Fibroblast of lung (primary cell): ENCODE measurements at regions not wholly inside any gene's neighbourhood (a gene's known extent, or its start where the extent isn't known, plus 50 kb on each side); places are given as distances from the start of the nearest gene placed in this dataset.

ENCODE experiments used
- DNase-seq, 2 donors: peaks; one replicate each; pipeline versions ENCODE4 v3.0.0 to v3.0.0-alpha.2; 2010; ENCODE audit warnings: low read depth in 2 of 2
- H2AFZ ChIP-seq: 2 replicates; pipeline ENCODE4 v1.5.1; 2012; ENCODE audit warnings: low read length, control low read depth, inconsistent platforms
- H3K27ac ChIP-seq: 2 replicates; pipeline ENCODE4 v1.5.1; 2011; ENCODE audit warnings: low read length, control low read depth; ENCODE audit not compliant: insufficient read depth
- H3K27me3 ChIP-seq: 2 replicates; pipeline ENCODE4 v1.5.1; 2011; ENCODE audit warnings: mild to moderate bottlenecking, low read length; ENCODE audit not compliant: control insufficient read depth, insufficient read depth
- H3K36me3 ChIP-seq: 2 replicates; pipeline ENCODE4 v1.5.1; 2011; ENCODE audit warnings: low read length; ENCODE audit not compliant: control insufficient read depth, insufficient read depth
- H3K4me1 ChIP-seq: 2 replicates; pipeline ENCODE4 v1.5.1; 2011; ENCODE audit warnings: low read length; ENCODE audit not compliant: control insufficient read depth, insufficient read depth; ENCODE audit errors: extremely low read depth
- H3K4me2 ChIP-seq: 2 replicates; pipeline ENCODE4 v1.5.1; 2011; ENCODE audit warnings: low read length, control low read depth; ENCODE audit not compliant: insufficient read depth; ENCODE audit errors: extremely low read depth
- H3K4me3 ChIP-seq, 4 experiments: fragments of 200-600 bp in 1 of 4; sonication (generic) in 1 of 4; replicated peaks in 1 of 4; 2 replicates each; pipeline ENCODE4 v1.5.1; 2011 to 2016; ENCODE audit warnings: low read length in 4 of 4, low read depth in 3 of 4, mild to moderate bottlenecking in 3 of 4, control low read depth in 2 of 4, inconsistent platforms in 1 of 4, mixed read lengths in 1 of 4; ENCODE audit not compliant: insufficient read depth in 1 of 4; ENCODE audit errors: control extremely low read depth in 1 of 4
- H3K79me2 ChIP-seq: 2 replicates; pipeline ENCODE4 v1.5.1; 2012; ENCODE audit warnings: mild to moderate bottlenecking, low read length, inconsistent platforms; ENCODE audit not compliant: control insufficient read depth, insufficient read depth
- H3K9ac ChIP-seq: 2 replicates; pipeline ENCODE4 v1.5.1; 2011; ENCODE audit warnings: mild to moderate bottlenecking, low read length, control low read depth; ENCODE audit not compliant: insufficient read depth
- H3K9me3 ChIP-seq: 2 replicates; pipeline ENCODE4 v1.5.1; 2012; ENCODE audit warnings: low read depth, low read length; ENCODE audit not compliant: control insufficient read depth, insufficient read depth
- H4K20me1 ChIP-seq: 2 replicates; pipeline ENCODE4 v1.5.1; 2011; ENCODE audit warnings: low read length; ENCODE audit not compliant: control insufficient read depth, insufficient read depth; ENCODE audit errors: extremely low read depth
- EZH2 ChIP-seq: IDR thresholded peaks from 2 replicates; pipeline ENCODE4 v1.5.1; 2012; ENCODE audit warnings: low read length, control low read depth, mild to moderate bottlenecking; ENCODE audit errors: missing control alignments
- TF ChIP-seq, protein P1 (sequence below), 2 donors: IDR thresholded peaks in 1 of 2; conservative IDR thresholded peaks in 1 of 2; 1 replicate in 1 of 2; 2 replicates in 1 of 2; pipeline ENCODE4 v1.5.1; 2011 to 2012; ENCODE audit warnings: low read length in 2 of 2, control low read depth in 1 of 2, inconsistent platforms in 1 of 2, low read depth in 1 of 2, mild to moderate bottlenecking in 1 of 2

DNA sequence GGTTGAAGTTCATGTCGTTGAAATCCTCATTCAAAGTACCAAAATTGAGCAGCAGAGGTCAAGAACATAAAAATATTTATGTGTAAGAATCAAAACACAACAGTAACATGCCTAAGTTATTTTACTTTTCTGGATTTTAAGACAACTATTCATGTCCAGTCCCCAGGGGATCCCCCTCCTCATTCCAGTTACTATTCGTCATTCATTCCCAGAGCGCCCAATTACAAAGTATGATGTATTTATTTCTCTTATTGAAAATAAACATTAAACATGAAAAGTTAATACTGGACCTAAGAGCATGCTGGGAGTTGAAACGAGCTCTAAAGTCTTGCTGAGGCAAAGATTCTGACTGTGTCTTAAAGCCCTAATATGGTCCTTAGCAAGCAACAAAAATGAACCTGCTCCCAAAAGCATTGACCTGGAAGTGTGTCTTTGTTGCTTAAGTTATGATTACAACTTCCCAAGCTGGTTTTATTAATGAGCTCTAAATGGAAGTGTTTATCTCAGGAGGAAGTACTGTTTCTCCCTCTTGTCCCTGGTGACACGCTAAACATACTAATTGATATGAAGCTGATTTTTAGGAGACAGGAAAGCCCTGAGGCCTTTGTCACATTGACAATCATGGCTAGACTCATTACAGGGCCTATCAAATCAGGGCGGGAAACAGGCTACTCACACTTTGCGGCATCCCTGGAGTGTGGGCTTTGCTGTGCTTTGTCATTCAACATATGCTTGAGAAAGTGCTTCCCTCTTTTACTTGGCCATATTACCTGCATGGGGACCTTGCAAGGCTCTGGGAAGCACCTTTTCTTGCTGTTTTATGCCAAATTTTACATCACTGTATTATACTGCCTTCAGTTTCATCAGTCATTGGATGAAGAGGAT is 192.2 kb upstream of the DTNBP1 start:
- H2AFZ ChIP-seq: no peak overlapping the region
- no peaks in the 10 kb centered on the region for H3K9me3 ChIP-seq
- no peak overlapping the region for H3K4me3 ChIP-seq
- H3K27me3 ChIP-seq: no peaks in the 10 kb centered on the region
- H4K20me1 ChIP-seq: no peaks in the 10 kb centered on the region
- no peak for DNase-seq
- H3K36me3 ChIP-seq: no peaks in the 10 kb centered on the region
- TF ChIP-seq EZH2: no peak
- TF ChIP-seq, protein P1, sequence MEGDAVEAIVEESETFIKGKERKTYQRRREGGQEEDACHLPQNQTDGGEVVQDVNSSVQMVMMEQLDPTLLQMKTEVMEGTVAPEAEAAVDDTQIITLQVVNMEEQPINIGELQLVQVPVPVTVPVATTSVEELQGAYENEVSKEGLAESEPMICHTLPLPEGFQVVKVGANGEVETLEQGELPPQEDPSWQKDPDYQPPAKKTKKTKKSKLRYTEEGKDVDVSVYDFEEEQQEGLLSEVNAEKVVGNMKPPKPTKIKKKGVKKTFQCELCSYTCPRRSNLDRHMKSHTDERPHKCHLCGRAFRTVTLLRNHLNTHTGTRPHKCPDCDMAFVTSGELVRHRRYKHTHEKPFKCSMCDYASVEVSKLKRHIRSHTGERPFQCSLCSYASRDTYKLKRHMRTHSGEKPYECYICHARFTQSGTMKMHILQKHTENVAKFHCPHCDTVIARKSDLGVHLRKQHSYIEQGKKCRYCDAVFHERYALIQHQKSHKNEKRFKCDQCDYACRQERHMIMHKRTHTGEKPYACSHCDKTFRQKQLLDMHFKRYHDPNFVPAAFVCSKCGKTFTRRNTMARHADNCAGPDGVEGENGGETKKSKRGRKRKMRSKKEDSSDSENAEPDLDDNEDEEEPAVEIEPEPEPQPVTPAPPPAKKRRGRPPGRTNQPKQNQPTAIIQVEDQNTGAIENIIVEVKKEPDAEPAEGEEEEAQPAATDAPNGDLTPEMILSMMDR (conservative IDR thresholded peaks at IDR 0.05 in 1 of 2, IDR thresholded peaks at IDR 0.05 in 1 of 2; ENCODE audit: low read depth in 1 of 2, low read length in 2 of 2): no peak
- H3K4me1 ChIP-seq: no peaks in the 10 kb centered on the region
- H3K4me2 ChIP-seq: no peak overlapping the region
- H3K9ac ChIP-seq: no peak overlapping the region
- H3K27ac ChIP-seq: no peak overlapping the region
- no peaks in the 10 kb centered on the region for H3K79me2 ChIP-seq

DNA sequence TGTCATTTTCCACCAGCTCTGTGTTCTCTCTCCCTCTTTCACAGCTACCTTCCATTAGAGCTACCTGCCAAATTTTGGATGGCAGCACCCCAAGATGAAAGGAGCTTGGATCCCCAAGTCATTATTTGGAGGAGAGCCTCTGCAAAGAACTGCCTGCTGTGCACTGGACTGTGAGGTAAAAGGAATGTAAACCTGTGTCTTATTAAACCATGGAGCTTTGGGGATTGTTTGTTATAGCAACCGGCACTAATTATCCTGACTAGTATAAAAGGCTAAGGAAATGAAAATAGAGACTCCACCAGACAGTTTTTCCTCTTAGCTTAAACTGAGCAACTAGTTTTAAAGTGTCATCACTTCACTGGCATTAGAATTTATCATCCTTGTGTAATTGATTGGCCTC is 191.6 kb upstream of the DTNBP1 start:
- no peaks in the 10 kb centered on the region for H3K79me2 ChIP-seq
- no peak overlapping the region for H3K27ac ChIP-seq
- no peak for TF ChIP-seq EZH2
- TF ChIP-seq, protein P1 (conservative IDR thresholded peaks at IDR 0.05 in 1 of 2, IDR thresholded peaks at IDR 0.05 in 1 of 2; ENCODE audit: low read depth in 1 of 2, low read length in 2 of 2): no peak
- no peak for DNase-seq
- H2AFZ ChIP-seq: no peak overlapping the region
- H3K4me3 ChIP-seq: no peak overlapping the region
- H4K20me1 ChIP-seq: no peaks in the 10 kb centered on the region
- no peaks in the 10 kb centered on the region for H3K4me1 ChIP-seq
- no peak overlapping the region for H3K9ac ChIP-seq
- H3K27me3 ChIP-seq: no peaks in the 10 kb centered on the region
- H3K9me3 ChIP-seq: no peaks in the 10 kb centered on the region
- no peak overlapping the region for H3K4me2 ChIP-seq
- no peaks in the 10 kb centered on the region for H3K36me3 ChIP-seq

DNA sequence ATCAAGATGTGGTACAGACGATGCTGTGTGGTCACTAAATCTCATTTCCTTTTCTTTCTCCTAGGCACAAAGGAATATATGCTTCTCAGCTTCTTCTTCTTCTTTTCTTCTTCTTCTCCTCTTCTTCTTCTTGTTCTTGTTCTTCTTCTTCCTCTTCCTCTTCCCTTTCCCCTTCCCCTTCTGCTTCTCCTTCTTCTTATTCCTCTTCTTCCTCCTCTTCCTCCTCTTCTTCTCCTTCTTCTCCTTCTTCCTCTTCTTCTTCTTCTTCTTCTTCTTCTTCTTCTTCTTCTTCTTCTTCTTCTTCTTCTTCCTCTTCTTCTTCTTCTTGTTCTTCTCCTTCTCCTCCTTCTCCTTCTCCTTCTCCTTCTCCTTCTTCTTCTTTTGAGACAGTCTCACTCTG is 190.4 kb upstream of the DTNBP1 start:
- H3K4me1 ChIP-seq: no peaks in the 10 kb centered on the region
- no peak overlapping the region for H2AFZ ChIP-seq
- DNase-seq: no peak
- no peaks in the 10 kb centered on the region for H3K27me3 ChIP-seq
- no peak overlapping the region for H3K4me2 ChIP-seq
- H3K9me3 ChIP-seq: no peaks in the 10 kb centered on the region
- no peaks in the 10 kb centered on the region for H3K79me2 ChIP-seq
- no peak overlapping the region for H3K4me3 ChIP-seq
- no peaks in the 10 kb centered on the region for H4K20me1 ChIP-seq
- H3K36me3 ChIP-seq: no peaks in the 10 kb centered on the region
- no peak overlapping the region for H3K27ac ChIP-seq
- TF ChIP-seq, protein P1 (conservative IDR thresholded peaks at IDR 0.05 in 1 of 2, IDR thresholded peaks at IDR 0.05 in 1 of 2; ENCODE audit: low read depth in 1 of 2, low read length in 2 of 2): no peak
- TF ChIP-seq EZH2: no peak
- no peak overlapping the region for H3K9ac ChIP-seq
